Osteocyte (in vitro differentiated cells): ENCODE measurements at regions not wholly inside any gene's neighbourhood (a gene's known extent, or its start where the extent isn't known, plus 50 kb on each side); places are given as distances from the start of the nearest gene placed in this dataset.

ENCODE experiments used
- DNase-seq: peaks from one replicate; pipeline ENCODE4 v3.0.0; 2021; ENCODE audit warnings: mixed read lengths; ENCODE audit not compliant: unreplicated experiment; ENCODE audit errors: extremely low spot score
- H3K27ac Mint-ChIP-seq: one replicate; pipeline ENCODE4 v1.8.0; 2021; ENCODE audit warnings: mild to moderate bottlenecking, mixed read lengths; ENCODE audit not compliant: unreplicated experiment
- H3K27me3 Mint-ChIP-seq: one replicate; pipeline ENCODE4 v1.8.0; 2021; ENCODE audit warnings: mixed read lengths; ENCODE audit not compliant: unreplicated experiment
- H3K36me3 Mint-ChIP-seq: one replicate; pipeline ENCODE4 v1.8.0; 2021; ENCODE audit warnings: mixed read lengths; ENCODE audit not compliant: unreplicated experiment
- H3K4me1 Mint-ChIP-seq: one replicate; pipeline ENCODE4 v1.8.0; 2021; ENCODE audit warnings: mixed read lengths; ENCODE audit not compliant: unreplicated experiment
- H3K4me3 Mint-ChIP-seq: one replicate; pipeline ENCODE4 v1.8.0; 2021; ENCODE audit warnings: mild to moderate bottlenecking, moderate library complexity, mixed read lengths; ENCODE audit not compliant: unreplicated experiment
- H3K9me3 Mint-ChIP-seq: one replicate; pipeline ENCODE4 v1.8.0; 2021; ENCODE audit warnings: mixed read lengths; ENCODE audit not compliant: unreplicated experiment
- CTCF ChIP-seq: fragments of 200-600 bp; sonication (generic); IDR thresholded peaks from 2 replicates; pipeline ENCODE4 v1.5.0; 2021; ENCODE audit warnings: antibody characterized with exemption, mild to moderate bottlenecking, moderate library complexity

GRCh38 chr14:23719225-23719985, 83.2 kb downstream of the DHRS2 start:
- H3K9me3 Mint-ChIP-seq: no peaks in the 10 kb centered on the region
- H3K4me3 Mint-ChIP-seq: no peak overlapping the region
- no peaks in the 10 kb centered on the region for H3K36me3 Mint-ChIP-seq
- H3K4me1 Mint-ChIP-seq: no peaks in the 10 kb centered on the region
- TF ChIP-seq CTCF: no peak
- no peak overlapping the region for H3K27ac Mint-ChIP-seq
- no peak for DNase-seq
- peaks cover 13% of the 10 kb centered on the region for H3K27me3 Mint-ChIP-seq

GRCh38 chr14:23722675-23723074, 86.5 kb downstream of the DHRS2 start:
- H3K36me3 Mint-ChIP-seq: no peaks in the 10 kb centered on the region
- no peak for DNase-seq
- no peak for TF ChIP-seq CTCF
- H3K9me3 Mint-ChIP-seq: no peaks in the 10 kb centered on the region
- no peak overlapping the region for H3K27ac Mint-ChIP-seq
- H3K4me1 Mint-ChIP-seq: no peaks in the 10 kb centered on the region
- no peak overlapping the region for H3K4me3 Mint-ChIP-seq
- H3K27me3 Mint-ChIP-seq: peaks cover 13% of the 10 kb centered on the region

DNA sequence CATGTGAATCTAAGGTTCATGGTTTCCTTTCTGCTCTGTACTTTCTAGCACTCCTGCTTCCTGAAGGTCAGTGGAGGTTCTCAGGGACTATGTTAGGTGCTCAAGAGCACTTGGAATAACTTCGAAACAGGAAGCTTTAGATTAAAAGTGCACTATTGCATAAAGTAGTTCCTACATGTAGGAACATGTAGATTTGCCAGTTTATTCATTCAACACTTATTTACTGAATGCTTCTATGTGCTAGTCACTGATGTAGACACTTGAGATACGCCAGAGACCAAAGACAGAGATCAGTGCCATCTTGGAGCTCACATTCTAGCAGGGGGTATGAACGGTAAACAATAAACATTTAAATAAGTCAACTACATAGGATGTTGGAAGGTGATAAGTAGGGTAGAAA, 87.7 kb downstream of the DHRS2 start:
- no peaks in the 10 kb centered on the region for H3K36me3 Mint-ChIP-seq
- H3K4me3 Mint-ChIP-seq: no peak overlapping the region
- H3K27ac Mint-ChIP-seq: no peak overlapping the region
- DNase-seq: no peak
- TF ChIP-seq CTCF: no peak
- peaks cover 11% of the 10 kb centered on the region for H3K27me3 Mint-ChIP-seq
- no peaks in the 10 kb centered on the region for H3K4me1 Mint-ChIP-seq
- no peaks in the 10 kb centered on the region for H3K9me3 Mint-ChIP-seq

DNA sequence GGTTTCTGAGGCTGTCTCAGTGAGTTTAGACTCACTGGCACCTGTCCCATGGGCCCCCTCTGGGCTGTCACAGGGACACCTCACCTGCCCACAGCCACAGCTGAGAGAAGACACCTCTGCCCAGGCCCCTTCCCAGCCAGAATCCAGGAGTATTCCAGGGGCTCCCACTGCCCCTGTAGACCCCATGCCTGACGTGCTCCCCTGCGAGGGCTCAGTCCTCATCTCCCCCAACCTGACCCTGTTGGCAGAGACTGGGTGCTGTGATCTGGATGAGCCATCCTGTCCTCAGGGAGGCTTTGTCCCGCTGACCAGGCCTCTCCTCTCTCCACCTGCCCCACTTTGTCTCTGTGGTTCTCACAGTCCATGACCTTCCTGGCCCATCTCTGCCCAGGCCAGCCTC, 89.4 kb downstream of the DHRS2 start:
- H3K4me3 Mint-ChIP-seq: no peak overlapping the region
- H3K36me3 Mint-ChIP-seq: no peaks in the 10 kb centered on the region
- no peak overlapping the region for H3K27ac Mint-ChIP-seq
- no peaks in the 10 kb centered on the region for H3K4me1 Mint-ChIP-seq
- no peak for DNase-seq
- TF ChIP-seq CTCF: no peak
- peaks cover 13% of the 10 kb centered on the region for H3K27me3 Mint-ChIP-seq
- H3K9me3 Mint-ChIP-seq: no peaks in the 10 kb centered on the region

DNA sequence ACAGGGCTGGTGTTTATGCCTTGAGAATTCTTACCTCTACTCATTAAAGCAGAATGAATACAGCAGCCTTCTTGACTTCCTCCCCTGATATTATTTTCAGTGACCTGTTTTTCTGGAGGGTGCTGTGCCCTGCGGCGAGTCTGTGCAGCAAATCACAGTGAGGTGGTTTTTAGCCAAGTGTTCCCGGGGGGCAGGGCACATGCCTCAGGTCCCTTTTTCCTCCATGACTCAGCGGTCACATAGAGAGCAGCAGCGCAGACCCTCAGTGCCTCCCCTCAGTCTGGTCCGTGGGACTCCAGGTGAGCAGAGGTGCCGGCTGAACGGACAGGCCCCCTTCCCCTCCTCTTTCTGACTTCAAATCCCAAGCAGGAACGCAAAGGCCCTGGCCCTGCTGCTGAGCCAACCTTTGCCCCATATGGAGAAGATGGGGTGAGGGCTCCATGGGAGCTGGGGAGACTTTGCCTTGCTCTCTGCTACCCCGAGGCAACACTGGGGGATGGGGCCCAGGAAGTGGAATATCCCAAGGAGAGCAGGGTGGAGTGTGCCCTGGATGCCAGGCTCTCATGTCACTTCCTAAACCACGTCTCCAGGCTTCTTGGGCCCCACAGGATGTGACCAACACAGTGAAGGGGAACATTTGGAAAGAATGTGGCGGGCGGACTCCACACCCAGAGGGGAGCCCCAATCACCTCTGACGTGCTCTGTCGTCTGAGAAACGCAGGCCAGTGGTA, 90.0 kb downstream of the DHRS2 start:
- Mint-ChIP-seq H3K27me3 (peaks cover 9% of the 10 kb centered on the region), H3K4me3 (no peak overlapping the region), H3K4me1 (no peaks in the 10 kb centered on the region), H3K9me3 (no peaks in the 10 kb centered on the region), H3K27ac (no peak overlapping the region), H3K36me3 (no peaks in the 10 kb centered on the region)
- no peak for DNase-seq
- no peak for TF ChIP-seq CTCF
